Stimulated activated CD8-positive, alpha-beta memory T cell treated with anti-CD3 and anti-CD28 coated beads, Interleukin-15, amount 100 ng/mL, for 48 hours (primary cell): ENCODE measurements at regions not wholly inside any gene's neighbourhood (a gene's known extent, or its start where the extent isn't known, plus 50 kb on each side); places are given as distances from the start of the nearest gene placed in this dataset.

ENCODE experiments used
- DNase-seq, 2 donors: peaks; one replicate each; pipeline ENCODE4 v3.0.0-alpha.2; 2020; ENCODE audit warnings: low read depth in 2 of 2

- no peak for DNase-seq
Observed at GRCh38 chr9:13597427-13597826, 317.9 kb upstream of the MPDZ start.

GRCh38 chr9:13597004-13597403, 317.5 kb upstream of the MPDZ start:
- DNase-seq = no peak

- DNase-seq = no peak
Observed at GRCh38 chr9:13596383-13596970, 317.0 kb upstream of the MPDZ start.

GRCh38 chr9:13590996-13591395, 311.5 kb upstream of the MPDZ start:
- DNase-seq = no peak

- no peak for DNase-seq
Observed at GRCh38 chr9:13589034-13589737, 309.7 kb upstream of the MPDZ start.

GRCh38 chr9:13588151-13589033, 308.9 kb upstream of the MPDZ start:
- DNase-seq = no peak

- no peak for DNase-seq
Observed at GRCh38 chr9:13587571-13587970, 308.1 kb upstream of the MPDZ start.

GRCh38 chr9:13586587-13587374, 307.3 kb upstream of the MPDZ start:
- no peak for DNase-seq

GRCh38 chr9:13580760-13581159, 301.3 kb upstream of the MPDZ start:
- no peak for DNase-seq

GRCh38 chr9:13580131-13580530, 300.6 kb upstream of the MPDZ start:
- DNase-seq = no peak

- DNase-seq = no peak
Observed at GRCh38 chr9:13576101-13576500, 296.6 kb upstream of the MPDZ start.

- DNase-seq = no peak
Observed at GRCh38 chr9:13575558-13575957, 296.1 kb upstream of the MPDZ start.

GRCh38 chr9:13570068-13570974, 290.8 kb upstream of the MPDZ start:
- DNase-seq = no peak

- DNase-seq = no peak
Observed at GRCh38 chr9:13569602-13570067, 290.1 kb upstream of the MPDZ start.

GRCh38 chr9:13568841-13569601, 289.5 kb upstream of the MPDZ start:
- DNase-seq = no peak

- DNase-seq = no peak
Observed at GRCh38 chr9:13568405-13568804, 288.9 kb upstream of the MPDZ start.

- DNase-seq = no peak
Observed at GRCh38 chr9:13567833-13568232, 288.3 kb upstream of the MPDZ start.

GRCh38 chr9:13557746-13558145, 278.3 kb upstream of the MPDZ start:
- no peak for DNase-seq

GRCh38 chr9:13556656-13557055, 277.2 kb upstream of the MPDZ start:
- no peak for DNase-seq

GRCh38 chr9:13555989-13556500, 276.6 kb upstream of the MPDZ start:
- DNase-seq = no peak
